OCI-M2 (cell line): ENCODE measurements at regions not wholly inside any gene's neighbourhood (a gene's known extent, or its start where the extent isn't known, plus 50 kb on each side); places are given as distances from the start of the nearest gene placed in this dataset.

ENCODE experiments used
- DNase-seq: peaks from one replicate; lab custom pipeline; 2025; ENCODE audit not compliant: unreplicated experiment; lab: John Stamatoyannopoulos, UW

GRCh38 chr10:109529258-109529657, 394.1 kb downstream of the XPNPEP1 start:
- DNase-seq: no peak

DNA sequence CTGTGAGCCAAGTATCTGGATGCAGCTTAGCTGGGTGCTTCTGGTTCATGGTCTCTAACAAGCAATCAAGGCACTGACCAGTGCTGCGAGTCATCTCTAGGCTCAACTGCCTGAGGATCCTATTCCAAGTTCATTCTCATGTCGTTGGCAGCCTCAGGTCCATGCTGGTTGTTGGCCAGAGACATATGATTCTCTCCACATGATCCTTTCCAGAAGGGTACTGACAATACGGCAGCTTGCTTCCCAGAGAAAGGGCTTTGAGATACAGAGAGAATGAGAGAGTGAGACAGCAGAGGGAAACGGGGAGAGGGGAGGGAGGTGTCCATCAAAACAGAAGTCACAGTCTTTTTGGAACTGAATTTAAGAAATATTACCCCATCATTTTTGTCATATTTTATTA, 405.6 kb downstream of the XPNPEP1 start:
- DNase-seq: no peak

GRCh38 chr10:109504401-109504800, 418.9 kb downstream of the XPNPEP1 start:
- DNase-seq: no peak

GRCh38 chr10:109487691-109488090, 435.6 kb downstream of the XPNPEP1 start:
- no peak for DNase-seq

DNA sequence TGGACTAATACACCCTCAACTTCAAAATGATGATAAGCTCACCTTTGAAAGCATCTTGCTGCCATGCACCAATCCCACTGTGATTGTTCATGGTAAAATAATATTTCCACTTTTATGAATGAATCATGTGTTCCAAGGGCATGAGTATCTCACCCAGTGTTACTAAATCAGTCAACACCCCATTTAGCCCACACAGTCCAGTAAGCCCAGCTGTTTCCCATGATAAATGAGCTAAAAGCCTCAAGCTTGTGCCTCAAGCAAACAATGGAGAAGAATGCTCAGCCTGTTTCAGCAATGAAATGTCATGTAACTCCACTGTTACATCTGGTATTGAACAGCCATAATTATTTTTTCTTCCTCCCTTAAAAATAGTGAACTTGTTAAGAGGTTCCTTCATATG, 442.5 kb downstream of the XPNPEP1 start:
- DNase-seq: no peak

- no peak for DNase-seq
These were observed 447.4 kb downstream of the XPNPEP1 start for GRCh38 chr10:109475711-109476421.

GRCh38 chr10:109474812-109475211, 448.5 kb downstream of the XPNPEP1 start:
- no peak for DNase-seq

GRCh38 chr10:109474261-109474660, 449.1 kb downstream of the XPNPEP1 start:
- no peak for DNase-seq

GRCh38 chr10:109467551-109467950, 455.8 kb downstream of the XPNPEP1 start:
- no peak for DNase-seq

DNA sequence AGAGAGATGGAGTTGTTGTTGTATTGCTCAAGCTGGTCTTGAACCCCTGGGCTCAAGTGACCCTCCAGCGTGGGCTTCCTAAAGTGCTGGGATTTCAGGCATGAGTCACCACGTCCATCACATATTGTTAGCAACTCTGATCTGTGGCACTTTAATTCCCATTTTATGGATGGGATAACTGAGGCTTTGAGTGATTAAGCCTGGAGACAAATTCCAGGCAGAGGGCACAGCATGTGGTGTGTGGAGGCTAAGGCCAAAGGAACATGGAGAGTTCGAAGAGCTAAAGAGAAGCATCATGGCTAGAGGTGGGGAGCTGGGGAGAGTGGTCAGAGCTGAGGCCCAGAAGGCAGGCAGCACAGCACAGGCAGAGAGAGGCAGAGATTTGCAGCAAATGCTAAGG, 458.4 kb downstream of the XPNPEP1 start:
- DNase-seq: no peak

DNA sequence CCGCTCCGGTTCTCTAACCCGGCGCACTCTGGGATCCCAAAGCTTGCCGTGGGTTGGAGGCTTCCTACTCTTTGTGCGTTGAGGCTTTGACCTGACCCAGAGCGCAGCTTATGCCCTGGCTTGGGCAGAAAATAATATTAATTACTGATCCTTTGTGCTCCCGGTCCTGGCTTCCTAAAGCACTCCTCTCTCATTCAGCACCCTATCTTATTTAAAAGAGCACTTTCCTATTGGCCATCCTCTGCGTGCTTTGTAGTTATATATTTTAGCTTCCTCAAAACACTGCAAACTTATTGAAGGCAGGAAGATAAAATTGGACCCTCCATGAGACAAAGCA, 466.0 kb downstream of the XPNPEP1 start:
- no peak for DNase-seq

GRCh38 chr10:109456566-109457301, 466.6 kb downstream of the XPNPEP1 start:
- DNase-seq: no peak

DNA sequence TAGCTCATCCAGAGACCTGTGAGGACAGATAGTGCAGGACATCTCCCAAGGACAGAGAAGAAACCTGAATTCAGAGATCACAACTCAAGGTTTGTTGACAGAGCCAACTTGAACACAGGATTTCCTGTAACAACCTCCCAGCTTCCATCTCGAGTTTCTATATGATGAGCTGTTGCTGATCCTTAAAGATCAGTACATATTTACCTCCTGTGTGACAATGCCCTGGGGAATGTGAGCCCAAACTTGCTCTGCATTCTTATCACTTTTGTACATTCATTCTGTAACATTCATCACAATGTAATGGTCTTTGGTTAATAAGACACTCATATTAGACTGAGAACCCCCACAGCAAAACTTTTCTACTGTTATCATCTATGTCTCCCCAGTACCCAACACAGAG, 468.6 kb downstream of the XPNPEP1 start:
- DNase-seq: no peak

DNA sequence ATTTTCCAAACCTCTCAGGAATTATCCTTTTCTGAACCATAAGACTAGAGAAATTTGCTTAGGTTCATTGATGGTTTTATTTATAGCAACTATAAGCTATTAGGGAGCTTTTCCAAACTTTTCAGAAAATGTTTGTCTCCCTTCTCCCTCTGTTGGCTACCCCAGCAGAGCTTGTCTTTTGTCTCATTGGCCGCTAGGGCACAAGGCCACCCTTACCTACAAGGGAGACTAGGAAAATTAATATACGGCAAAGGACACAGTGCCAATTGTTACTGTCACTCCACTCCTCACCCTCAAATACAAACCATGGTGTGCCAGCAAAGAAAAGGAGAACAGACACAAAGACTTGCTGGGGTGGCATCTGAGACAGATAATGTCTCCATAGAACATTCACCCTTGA, 471.4 kb downstream of the XPNPEP1 start:
- no peak for DNase-seq

DNA sequence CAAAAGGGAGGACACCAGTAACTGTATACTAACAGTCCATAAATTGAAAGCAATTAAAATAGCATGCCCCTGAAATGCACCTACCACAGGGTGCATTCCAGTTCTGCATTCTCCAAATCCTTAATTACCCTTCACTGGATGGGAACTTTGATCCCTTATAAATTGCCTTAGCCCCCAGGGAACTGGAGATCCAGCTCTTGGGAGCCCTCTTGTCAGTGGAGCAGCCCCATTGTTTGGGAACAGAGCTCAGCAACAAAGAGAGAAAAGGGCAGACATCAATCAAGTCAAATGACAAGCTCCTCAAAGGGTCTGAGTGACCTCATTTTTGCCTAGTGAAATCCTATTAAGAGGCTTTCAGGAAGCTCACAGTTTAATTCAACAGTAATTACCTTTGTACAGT, 472.6 kb downstream of the XPNPEP1 start:
- no peak for DNase-seq

DNA sequence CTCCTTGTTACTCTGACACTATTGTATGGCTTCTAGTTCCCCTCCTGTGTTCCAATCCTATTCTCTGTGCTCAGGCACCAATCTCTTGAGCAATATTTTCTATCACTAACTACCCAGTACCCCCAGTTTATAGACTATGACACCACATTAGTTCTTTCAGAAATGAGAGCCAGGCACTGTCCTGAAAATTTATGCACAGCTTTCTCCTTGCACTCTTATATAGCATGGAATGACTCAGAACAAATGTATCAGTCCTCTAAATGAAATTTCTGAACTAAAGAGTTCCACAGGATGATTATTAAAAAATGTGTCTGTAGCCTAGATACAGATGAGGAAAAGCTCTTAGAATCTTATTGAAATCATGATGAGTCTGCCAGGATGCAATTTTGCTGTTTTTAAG, 489.9 kb downstream of the XPNPEP1 start:
- DNase-seq: no peak

GRCh38 chr10:109432281-109432680, 491.0 kb downstream of the XPNPEP1 start:
- DNase-seq: no peak

- no peak for DNase-seq
These were observed 492.5 kb downstream of the XPNPEP1 start for GRCh38 chr10:109430799-109431198.

DNA sequence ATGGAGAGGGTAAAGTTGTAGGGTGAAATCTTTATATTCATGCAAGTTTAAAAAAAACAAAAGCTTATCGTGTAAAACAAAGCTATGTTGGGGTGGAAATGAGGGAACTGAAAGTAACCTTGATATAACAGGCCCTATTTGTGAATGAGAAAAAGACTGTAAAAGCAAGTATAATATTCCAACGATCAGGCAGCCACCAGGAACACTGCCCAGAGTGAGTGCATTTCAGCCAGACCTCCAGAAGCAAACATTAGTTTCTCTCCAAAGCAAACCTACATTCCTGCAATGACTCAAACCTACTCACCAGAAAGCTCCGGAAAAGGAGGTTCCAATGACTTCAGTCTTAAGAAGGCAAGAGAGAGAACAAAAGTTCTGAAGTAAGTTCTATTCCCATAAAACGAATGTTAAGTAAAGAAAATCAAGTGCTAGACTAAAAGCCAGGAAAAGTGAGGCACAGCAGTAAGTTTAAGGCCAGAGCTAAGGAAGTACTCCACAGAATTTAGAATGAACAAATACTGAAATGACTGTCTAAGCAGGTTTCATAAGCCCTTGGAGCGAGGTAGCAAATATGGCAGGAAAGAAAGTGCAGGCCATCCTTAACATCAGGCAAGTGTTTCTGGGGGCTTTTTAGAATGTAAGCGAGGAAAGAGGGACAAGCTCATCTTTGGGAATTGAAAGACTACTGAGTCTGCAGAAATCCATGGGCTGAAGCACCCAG, 493.1 kb downstream of the XPNPEP1 start:
- DNase-seq: no peak

DNA sequence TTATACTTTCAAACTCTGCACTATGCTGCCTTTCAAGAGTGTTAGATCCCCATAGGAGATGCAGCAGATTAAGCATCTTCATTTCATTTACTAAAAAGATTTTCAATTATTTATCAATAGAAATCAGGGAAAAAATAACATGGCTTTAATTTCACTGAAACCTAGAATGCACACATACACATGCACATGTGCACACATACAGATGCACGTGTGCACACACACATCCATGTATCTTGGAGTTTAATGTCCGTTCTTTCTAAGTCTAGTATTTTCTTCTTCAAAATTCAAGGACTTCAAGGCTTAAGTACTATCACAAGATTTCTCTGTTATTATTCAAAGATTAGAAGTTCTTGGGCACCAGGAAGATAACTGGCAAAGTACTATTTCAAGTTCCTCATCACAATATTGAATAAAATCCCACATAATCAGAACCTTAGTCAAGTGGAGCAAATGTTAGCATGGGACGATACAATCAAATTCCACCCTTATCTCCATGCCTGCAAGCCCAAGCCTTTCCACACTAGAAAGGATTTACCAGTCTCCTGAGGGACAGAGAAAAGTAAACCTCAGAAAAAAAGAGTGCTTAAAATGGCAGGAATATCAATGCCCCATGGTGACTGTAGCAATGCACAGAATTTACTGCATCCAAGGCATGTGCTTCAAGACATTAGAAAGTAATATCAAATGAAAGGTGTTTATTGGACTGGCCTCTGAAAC, 494.4 kb downstream of the XPNPEP1 start:
- DNase-seq: no peak

GRCh38 chr10:109427411-109427810, 495.9 kb downstream of the XPNPEP1 start:
- DNase-seq: no peak

DNA sequence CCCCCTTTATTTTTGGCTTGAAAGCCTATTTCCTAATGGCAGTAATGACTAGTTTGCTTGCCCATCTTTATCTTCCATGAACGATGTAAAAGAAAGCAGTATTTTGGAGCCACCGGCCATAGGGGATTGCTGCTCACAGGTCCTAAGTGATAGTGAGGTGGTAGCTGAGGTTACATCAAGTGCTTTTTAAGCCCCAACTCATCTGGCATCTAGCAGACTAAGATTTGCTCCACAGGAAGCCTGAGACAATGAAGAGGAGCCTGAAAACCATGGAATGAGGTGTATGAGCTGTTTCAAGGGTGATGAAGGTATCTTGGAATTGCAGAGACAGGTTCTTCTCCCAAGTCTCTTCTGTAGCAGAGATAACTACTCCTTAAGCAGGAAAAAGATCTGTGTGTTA, 496.3 kb downstream of the XPNPEP1 start:
- DNase-seq: no peak
